HG03108 (cell line): ENCODE measurements at regions not wholly inside any gene's neighbourhood (a gene's known extent, or its start where the extent isn't known, plus 50 kb on each side); places are given as distances from the start of the nearest gene placed in this dataset.
"Not testable (repeated sequence)": the region's sequence is repeated elsewhere in the genome, so short reads cannot be mapped to it uniquely, and the experiment has no call there.

Experiments used
- ATAC-seq: cut with Tn5 transposase; IDR thresholded peaks from one replicate; pipeline ENCODE4 v1.9.1; 2021; ENCODE audit warnings: moderate library complexity; ENCODE audit not compliant: unreplicated experiment

- ATAC-seq: no peak
Measured at GRCh38 chr9:115766370-115766955, 387.1 kb upstream of the PAPPA start.

- no peak for ATAC-seq
Measured at GRCh38 chr9:115770521-115770920, 383.1 kb upstream of the PAPPA start.

- no peak for ATAC-seq
Measured at GRCh38 chr9:115775659-115776058, 377.9 kb upstream of the PAPPA start.

GRCh38 chr9:115777610-115778009 lies 376.0 kb upstream of the PAPPA start:
- no peak for ATAC-seq

- no peak for ATAC-seq
Measured at GRCh38 chr9:115781070-115781736, 372.4 kb upstream of the PAPPA start.

GRCh38 chr9:115786321-115786720 lies 367.3 kb upstream of the PAPPA start:
- no peak for ATAC-seq

GRCh38 chr9:115790520-115790919 lies 363.1 kb upstream of the PAPPA start:
- no peak for ATAC-seq

GRCh38 chr9:115794921-115795475 lies 358.6 kb upstream of the PAPPA start:
- no peak for ATAC-seq

GRCh38 chr9:115799734-115800133 lies 353.9 kb upstream of the PAPPA start:
- ATAC-seq: no peak

GRCh38 chr9:115804206-115804605 lies 349.4 kb upstream of the PAPPA start:
- ATAC-seq: no peak

- ATAC-seq: no peak
Measured at GRCh38 chr9:115808108-115808507, 345.5 kb upstream of the PAPPA start.

- ATAC-seq: no peak
Measured at GRCh38 chr9:115808695-115809094, 344.9 kb upstream of the PAPPA start.

GRCh38 chr9:115810166-115810565 lies 343.4 kb upstream of the PAPPA start:
- ATAC-seq: no peak

- no peak for ATAC-seq
Measured at GRCh38 chr9:115814081-115814480, 339.5 kb upstream of the PAPPA start.

GRCh38 chr9:115815786-115816185 lies 337.8 kb upstream of the PAPPA start:
- no peak for ATAC-seq

- not testable (repeated sequence) for ATAC-seq
Measured at GRCh38 chr9:115818651-115819050, 334.9 kb upstream of the PAPPA start.

- ATAC-seq: no peak
Measured at GRCh38 chr9:115832031-115832430, 321.6 kb upstream of the PAPPA start.

GRCh38 chr9:115837618-115838017 lies 316.0 kb upstream of the PAPPA start:
- ATAC-seq: no peak

GRCh38 chr9:115838417-115838816 lies 315.2 kb upstream of the PAPPA start:
- ATAC-seq: no peak

- not testable (repeated sequence) for ATAC-seq
Measured at GRCh38 chr9:115844433-115844832, 309.2 kb upstream of the PAPPA start.

- no peak for ATAC-seq
Measured at GRCh38 chr9:115845648-115846312, 307.8 kb upstream of the PAPPA start.

- no peak for ATAC-seq
Measured at GRCh38 chr9:115847216-115847615, 306.4 kb upstream of the PAPPA start.
